Heart right ventricle (tissue), 16 donors: ENCODE measurements at regions not wholly inside any gene's neighbourhood (a gene's known extent, or its start where the extent isn't known, plus 50 kb on each side); places are given as distances from the start of the nearest gene placed in this dataset.

Experiments
- ATAC-seq, 8 donors: fragments of 200-7000 bp; cut with Tn5 transposase; one replicate each; pipeline ENCODE4 v1.9.1; 2020; ENCODE audit warnings: mild to moderate bottlenecking in 8 of 8, moderate library complexity in 8 of 8, moderate number of reproducible peaks in 1 of 8
- DNase-seq, 2 donors: peaks; one replicate each; pipeline ENCODE4 v3.0.0-alpha.2; 2020
- H3K27ac ChIP-seq, 10 donors: fragments of 200-600 bp; sonication (generic) in 2 of 10; one replicate each; pipeline versions ENCODE4 v1.5.0 to v1.8.0; 2020 to 2022; ENCODE audit warnings: mild to moderate bottlenecking in 3 of 10
- H3K27me3 ChIP-seq, 7 donors: fragments of 200-600 bp; one replicate each; pipeline ENCODE4 v1.8.0; 2021 to 2022; ENCODE audit warnings: mild to moderate bottlenecking in 2 of 7
- H3K36me3 ChIP-seq, 9 donors: fragments of 200-600 bp; sonication (generic) in 1 of 9; one replicate each; pipeline versions ENCODE4 v1.5.0 to v1.8.0; 2020 to 2022; ENCODE audit warnings: mild to moderate bottlenecking in 2 of 9
- H3K4me1 ChIP-seq, 9 donors: fragments of 200-600 bp; sonication (generic) in 1 of 9; one replicate each; pipeline versions ENCODE4 v1.5.0 to v1.8.0; 2020 to 2022; ENCODE audit warnings: mild to moderate bottlenecking in 4 of 9
- H3K4me3 ChIP-seq, 10 donors: fragments of 200-600 bp; sonication (generic) in 2 of 10; one replicate each; pipeline versions ENCODE4 v1.5.0 to v1.8.0; 2020 to 2022; ENCODE audit warnings: mild to moderate bottlenecking in 7 of 10, moderate library complexity in 2 of 10
- H3K9me3 ChIP-seq, 11 donors: fragments of 200-600 bp in 10 of 11; sonication (generic) in 2 of 11; one replicate each; pipeline versions ENCODE4 v1.5.0 to v1.8.0; 2013 to 2022; ENCODE audit warnings: mild to moderate bottlenecking in 2 of 11, control low read depth in 1 of 11, moderate library complexity in 1 of 11
- WGBS, 2 donors: extraction: QIAGEN DNeasy Blood & Tissue Kit; methylation state at CpG; one replicate each; pipeline ENCODE4 v1.1.7; 2013; ENCODE audit warnings: inconsistent platforms in 1 of 2; 5-methylcytosine and 5-hydroxymethylcytosine counted together
- intact Hi-C, 10 donors: fragments of 100-400 bp; cut with DNase I; formaldehyde crosslinking; loops; one replicate each; pipeline versions ENCODE4 v1.11.1 to v1.14.2; 2022
- TF ChIP-seq, protein P1 (sequence below), 9 donors: fragments of 200-600 bp; sonication (generic) in 2 of 9; IDR thresholded peaks; one replicate each; pipeline versions ENCODE4 v1.5.0 to v1.8.0; 2021 to 2022; ENCODE audit warnings: antibody characterized with exemption in 9 of 9, mild to moderate bottlenecking in 5 of 9, moderate library complexity in 1 of 9
- donor health status: Arrhythmogenic right ventricular cardiomyopathy.
- donor health status: ischemic (EF 13 %, LVEDD 7.1; RV severe dilation, severe dysfunction).
- donor health status: healthy with polysubstance abuse.
- donor health status: DM: no; HTN: yes; CAD: no.
- donor health status: DM: no; HTN: no; CAD: no.
- donor health status: ischemic (EF 25% LVEDD 6.9; RV normal size, moderate dysfunction).
- donor health status: ischemic (EF 25% LVEDD 5.7; RV mildly dilated, moderate dysfunction).
- donor health status: healthy.
- donor health status: DM: yes; HTN: yes; CAD: no.
- donor health status: Ischemic cardiomyopathy.
- donor health status: ischemic (EF 35%, LVEDD 5.7; RV mildly dilated, moderate dysfunction).
- donor health status: nonischemic (EF 11% LVEDD 7.7; RV severe dilation, severe dysfunction).
- donor health status: DM: yes; HTN: yes; CAD: no.
- donor health status: PGD.
- donor health status: ischemic (EF 29% LVEDD 5.4; RV normal size, mild dysfunction).
- donor health status: nonischemic (EF 23%, LVEDD 6.1; RV moderate dilation, normal function).

DNA sequence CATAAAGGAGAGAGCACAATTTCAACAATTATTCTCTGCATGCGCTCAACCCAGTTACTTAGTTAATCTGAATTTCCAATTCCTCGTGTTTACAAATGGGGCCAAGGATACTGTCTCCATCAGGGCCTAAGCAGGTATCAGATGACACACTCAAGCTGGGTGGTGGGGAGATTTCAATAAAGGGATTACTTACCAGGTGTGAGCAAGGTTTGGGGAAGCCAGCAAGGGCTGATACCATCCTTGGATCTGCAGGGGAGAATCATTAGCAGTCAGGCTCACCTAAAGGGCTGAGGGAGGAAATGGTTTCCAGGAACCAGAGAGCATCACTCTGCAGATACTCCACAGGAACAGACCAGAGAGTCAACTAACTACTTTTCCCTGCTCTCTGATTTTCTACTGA, 487.1 kb downstream of the NTRK2 start:
- ATAC-seq (no peak), DNase-seq (no peak)
- Histone ChIP-seq H3K4me3 (no peak overlapping the region), H3K4me1 (no peaks in the 10 kb centered on the region), H3K27me3 (peaks cover 0 to 7% (median 0%) of the 10 kb centered on the region in 7 donors), H3K27ac (no peak overlapping the region), H3K36me3 (no peaks in the 10 kb centered on the region), H3K9me3 (no peaks in the 10 kb centered on the region)
- WGBS, 2 donors = 69 to 79% methylated on average over 2 of the region's 2 CpGs
- intact Hi-C loops = no loop called here
- TF ChIP-seq, protein P1, sequence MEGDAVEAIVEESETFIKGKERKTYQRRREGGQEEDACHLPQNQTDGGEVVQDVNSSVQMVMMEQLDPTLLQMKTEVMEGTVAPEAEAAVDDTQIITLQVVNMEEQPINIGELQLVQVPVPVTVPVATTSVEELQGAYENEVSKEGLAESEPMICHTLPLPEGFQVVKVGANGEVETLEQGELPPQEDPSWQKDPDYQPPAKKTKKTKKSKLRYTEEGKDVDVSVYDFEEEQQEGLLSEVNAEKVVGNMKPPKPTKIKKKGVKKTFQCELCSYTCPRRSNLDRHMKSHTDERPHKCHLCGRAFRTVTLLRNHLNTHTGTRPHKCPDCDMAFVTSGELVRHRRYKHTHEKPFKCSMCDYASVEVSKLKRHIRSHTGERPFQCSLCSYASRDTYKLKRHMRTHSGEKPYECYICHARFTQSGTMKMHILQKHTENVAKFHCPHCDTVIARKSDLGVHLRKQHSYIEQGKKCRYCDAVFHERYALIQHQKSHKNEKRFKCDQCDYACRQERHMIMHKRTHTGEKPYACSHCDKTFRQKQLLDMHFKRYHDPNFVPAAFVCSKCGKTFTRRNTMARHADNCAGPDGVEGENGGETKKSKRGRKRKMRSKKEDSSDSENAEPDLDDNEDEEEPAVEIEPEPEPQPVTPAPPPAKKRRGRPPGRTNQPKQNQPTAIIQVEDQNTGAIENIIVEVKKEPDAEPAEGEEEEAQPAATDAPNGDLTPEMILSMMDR (IDR thresholded peaks at IDR 0.05) = no peak

DNA sequence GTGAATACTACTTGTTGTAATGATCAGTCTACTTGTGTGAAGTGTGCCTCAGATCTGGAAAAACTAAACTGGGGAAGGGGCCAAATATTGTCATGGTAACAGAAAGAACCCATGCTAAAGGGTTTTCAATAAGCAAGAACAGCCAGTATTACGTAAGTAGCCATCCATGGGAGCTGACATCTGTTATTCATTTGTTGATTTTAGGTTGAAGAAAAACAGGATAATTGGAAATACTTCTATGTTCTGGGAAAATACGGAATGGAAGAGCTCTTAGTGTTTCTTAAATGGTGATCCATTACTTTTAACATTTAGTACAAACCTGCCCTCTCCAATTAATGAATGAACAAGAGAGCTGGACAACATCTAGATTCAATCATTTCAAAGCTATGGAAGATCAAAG, 485.8 kb downstream of the NTRK2 start:
- ATAC-seq (no peak), DNase-seq (no peak)
- H3K36me3 ChIP-seq = no peaks in the 10 kb centered on the region
- H3K9me3 ChIP-seq = no peaks in the 10 kb centered on the region
- no peak overlapping the region for H3K4me3 ChIP-seq
- H3K27me3 ChIP-seq = peaks cover 0 to 7% (median 0%) of the 10 kb centered on the region in 7 donors
- 82 to 90% methylated on average over 2 of the region's 2 CpGs for WGBS, 2 donors
- H3K4me1 ChIP-seq = no peaks in the 10 kb centered on the region
- H3K27ac ChIP-seq = no peak overlapping the region
- intact Hi-C loops = no loop called here
- TF ChIP-seq, protein P1 (IDR thresholded peaks at IDR 0.05) = no peak

DNA sequence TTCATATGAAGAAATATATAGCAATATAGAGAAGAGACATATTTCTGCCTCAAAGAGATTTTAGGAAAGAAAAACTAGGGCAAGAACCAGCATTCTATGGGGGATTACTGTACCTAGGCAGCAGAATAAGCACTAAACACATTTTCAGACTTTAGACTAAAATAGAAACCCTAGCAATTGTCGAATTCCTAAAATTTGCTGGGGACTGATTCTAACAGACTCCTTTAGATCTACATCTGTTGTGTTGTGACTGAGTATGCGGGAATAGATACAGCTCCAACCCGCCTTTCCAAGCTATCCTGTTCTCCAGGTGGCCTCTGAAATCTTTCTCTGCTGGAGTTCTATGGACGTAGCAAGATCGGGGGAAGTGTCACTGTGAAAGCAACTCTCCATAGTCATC, 482.2 kb downstream of the NTRK2 start:
- 87 to 89% methylated on average over 5 of the region's 5 CpGs for WGBS, 2 donors
- no peak for DNase-seq
- TF ChIP-seq, protein P1 (IDR thresholded peaks at IDR 0.05) = no peak

DNA sequence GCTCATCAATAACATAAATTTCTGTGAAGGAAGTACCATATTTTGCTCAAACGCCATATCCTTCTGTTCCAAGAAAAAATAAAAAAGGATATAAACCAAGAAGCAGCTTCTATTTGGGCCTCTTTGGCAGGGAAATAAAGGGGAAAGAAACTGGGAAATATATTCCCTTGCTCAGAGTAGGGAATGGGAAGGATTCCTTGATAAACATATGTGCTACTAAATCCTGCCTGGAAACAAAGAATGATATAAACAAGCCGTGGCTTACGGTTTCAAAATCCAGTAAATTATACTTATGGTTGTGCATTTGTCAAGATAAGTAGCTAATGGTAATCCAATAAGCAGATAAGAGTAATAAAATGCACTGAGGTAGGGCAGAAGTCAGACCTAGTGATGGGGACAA, 481.6 kb downstream of the NTRK2 start:
- WGBS, 2 donors = 80 to 81% methylated on average over 3 of the region's 3 CpGs
- intact Hi-C loops = no loop called here
- DNase-seq (no peak), ATAC-seq (no peak)
- TF ChIP-seq, protein P1 (IDR thresholded peaks at IDR 0.05) = no peak
- Histone ChIP-seq H3K4me1 (no peaks in the 10 kb centered on the region), H3K9me3 (no peaks in the 10 kb centered on the region), H3K36me3 (no peaks in the 10 kb centered on the region), H3K4me3 (no peak overlapping the region), H3K27me3 (peaks cover 0 to 3% (median 0%) of the 10 kb centered on the region in 7 donors), H3K27ac (no peak overlapping the region)

More for the DNA sequence above, 482.2 kb downstream of the NTRK2 start:
- Histone ChIP-seq H3K9me3 (no peaks in the 10 kb centered on the region), H3K4me3 (no peak overlapping the region), H3K36me3 (no peaks in the 10 kb centered on the region), H3K27me3 (peaks cover 0 to 7% (median 0%) of the 10 kb centered on the region in 7 donors), H3K4me1 (no peaks in the 10 kb centered on the region), H3K27ac (no peak overlapping the region)
- intact Hi-C loops = no loop called here
- no peak for ATAC-seq
